Stimulated activated naive CD4-positive, alpha-beta T cell treated with Interleukin-2 at 50 U/mL for 16 hours (primary cell): ENCODE measurements at regions not wholly inside any gene's neighbourhood (a gene's known extent, or its start where the extent isn't known, plus 50 kb on each side); places are given as distances from the start of the nearest gene placed in this dataset.

Source experiments
- DNase-seq: peaks from one replicate; lab custom pipeline; 2025; lab: John Stamatoyannopoulos, UW

DNA sequence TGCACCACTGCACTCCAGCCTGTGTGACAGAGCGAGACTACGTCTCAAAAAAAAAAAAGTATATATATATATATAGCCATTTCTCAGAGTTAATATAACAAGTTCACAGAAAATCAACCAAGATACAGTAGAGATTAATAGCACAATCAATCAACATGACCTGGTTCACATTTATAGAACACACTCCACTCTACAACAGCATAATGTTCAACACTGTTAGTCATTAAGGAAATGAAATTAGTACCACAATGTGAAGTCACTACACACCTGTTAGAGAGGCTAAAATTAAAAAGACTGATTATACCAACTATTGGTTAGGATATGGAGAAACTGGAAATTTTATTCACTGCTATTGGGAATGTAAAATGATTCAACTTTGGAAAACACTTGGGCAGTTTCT is 387.7 kb downstream of the QKI start:
- DNase-seq = no peak

- DNase-seq = no peak
Observed at GRCh38 chr6:163797296-163797845, 382.9 kb downstream of the QKI start.

DNA sequence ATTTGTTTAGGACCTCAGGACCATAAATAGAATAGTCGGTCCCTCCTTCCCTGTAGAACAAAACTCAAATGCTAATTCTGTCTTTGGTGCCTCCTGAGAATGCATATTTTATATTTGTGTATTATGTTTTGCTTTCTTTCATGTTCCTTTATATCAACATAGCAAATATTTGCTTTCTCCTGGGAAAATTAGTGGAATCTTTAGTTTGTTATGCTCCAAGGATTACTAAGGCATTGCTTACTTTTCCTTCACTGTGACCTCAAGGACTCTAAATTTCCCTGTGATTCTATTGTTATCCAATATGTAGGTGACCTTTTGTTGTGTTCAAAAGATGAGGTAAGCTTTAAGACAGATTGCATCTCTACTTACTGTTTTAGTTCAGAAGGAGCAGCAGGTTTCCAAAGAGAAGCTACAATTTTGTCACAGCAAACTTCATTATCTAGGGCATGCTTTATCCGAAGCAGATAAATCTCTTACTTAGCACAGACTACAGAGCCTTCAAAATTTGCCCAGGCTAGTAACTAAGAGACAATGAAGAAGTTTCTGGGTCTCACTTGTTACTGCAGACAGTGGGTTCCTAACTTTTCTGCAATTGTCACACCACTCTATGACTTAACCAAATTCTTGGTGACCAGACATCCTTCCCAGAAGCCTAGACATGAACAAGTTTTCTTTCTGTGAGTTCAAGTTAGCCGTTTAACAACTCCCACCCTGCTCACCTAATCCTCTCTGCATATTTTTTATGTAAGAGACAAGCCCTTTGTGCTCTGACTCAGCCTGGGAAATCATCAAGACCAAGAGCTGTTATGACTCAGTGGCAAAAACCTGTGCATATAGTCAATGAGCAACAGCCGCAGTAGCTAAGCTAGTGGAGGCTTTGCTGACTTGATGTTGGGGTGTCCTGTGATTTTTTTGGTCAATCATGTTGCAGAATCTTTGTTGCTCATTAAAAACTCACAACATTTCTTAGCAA is 378.8 kb downstream of the QKI start:
- DNase-seq = no peak

DNA sequence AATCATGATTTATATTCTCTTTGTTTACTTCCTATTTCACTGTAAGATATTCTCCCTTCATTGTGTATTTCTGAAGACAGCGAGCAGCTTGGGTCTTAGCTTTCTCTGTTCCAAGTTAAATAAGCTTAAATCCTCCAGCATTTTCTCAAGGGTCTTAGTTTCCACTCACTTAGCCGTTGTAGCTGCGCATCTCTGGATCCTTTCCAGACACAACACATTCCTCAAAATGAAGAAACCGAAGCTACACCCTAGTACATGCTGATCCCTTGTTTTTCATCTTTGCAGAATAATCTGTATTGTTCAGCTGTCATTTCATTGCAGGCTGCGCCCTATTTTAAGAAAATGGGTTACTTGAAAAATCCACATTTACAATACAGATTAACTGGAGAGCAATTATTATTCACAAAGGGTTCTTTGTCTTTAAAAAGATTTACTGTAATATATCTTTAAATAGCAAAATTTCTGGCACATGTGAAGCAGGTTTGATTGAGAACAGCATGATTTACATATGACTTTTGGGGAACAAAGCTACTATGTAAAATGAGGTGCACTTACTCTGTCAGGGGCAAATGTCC is 375.8 kb downstream of the QKI start:
- DNase-seq = no peak

GRCh38 chr6:163789199-163789810 is 374.8 kb downstream of the QKI start:
- DNase-seq = no peak

DNA sequence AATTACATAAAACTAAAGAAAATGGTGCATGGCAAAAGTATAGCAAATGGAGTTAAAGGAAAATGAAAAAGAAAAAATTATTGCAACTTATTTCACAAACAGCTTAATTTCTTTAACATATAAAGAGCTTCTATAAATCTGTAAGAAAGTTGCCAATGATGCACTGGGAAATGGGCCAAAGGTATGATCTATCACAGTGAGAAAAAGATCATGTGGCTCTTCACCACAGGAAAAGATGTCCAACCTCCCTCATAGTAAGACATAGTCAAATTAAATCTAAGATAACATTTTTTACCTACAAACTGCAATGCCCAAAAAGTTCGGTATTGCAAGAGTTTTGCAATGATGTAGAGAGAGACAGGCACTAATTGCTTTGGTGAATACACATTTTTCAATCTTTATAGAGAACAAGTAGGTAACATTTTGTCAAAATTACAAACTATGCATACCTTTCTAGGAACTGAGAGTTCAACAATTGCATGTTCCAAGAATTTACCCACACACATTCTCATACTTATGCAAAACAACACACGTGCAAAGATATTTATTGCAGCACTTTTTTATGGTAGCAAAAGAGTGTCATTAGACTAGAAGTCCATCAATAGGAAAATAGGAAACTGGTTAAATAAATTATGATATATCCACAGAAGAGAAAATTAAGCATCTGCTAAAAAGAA is 372.6 kb downstream of the QKI start:
- DNase-seq = no peak

DNA sequence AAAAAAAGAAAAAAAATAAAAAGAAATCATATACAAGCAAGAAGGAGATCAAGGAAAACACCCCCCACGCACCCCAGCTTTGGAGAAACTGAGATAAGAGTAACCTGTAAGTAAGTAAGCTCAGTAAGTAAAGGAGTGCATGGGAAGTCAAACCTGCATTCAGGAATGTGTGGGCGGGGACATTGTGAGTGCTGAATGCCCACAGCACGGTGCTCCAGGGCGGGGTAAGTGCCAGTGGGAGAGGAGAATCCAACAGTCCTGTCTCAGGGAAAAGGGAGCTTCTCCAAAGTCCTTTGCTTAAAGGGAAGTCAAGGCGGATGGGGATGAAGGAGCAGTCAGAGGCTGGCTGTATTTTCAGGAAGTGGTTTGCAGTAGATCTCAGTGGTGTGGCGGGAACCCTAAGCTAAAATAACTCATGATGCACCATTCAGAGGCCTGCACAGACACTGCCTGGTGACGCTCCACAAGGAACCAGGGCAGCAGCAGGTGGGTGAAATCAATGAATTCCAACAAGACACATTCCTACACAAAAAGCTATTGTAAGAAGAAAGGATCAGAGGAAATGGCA is 368.0 kb downstream of the QKI start:
- DNase-seq = no peak

DNA sequence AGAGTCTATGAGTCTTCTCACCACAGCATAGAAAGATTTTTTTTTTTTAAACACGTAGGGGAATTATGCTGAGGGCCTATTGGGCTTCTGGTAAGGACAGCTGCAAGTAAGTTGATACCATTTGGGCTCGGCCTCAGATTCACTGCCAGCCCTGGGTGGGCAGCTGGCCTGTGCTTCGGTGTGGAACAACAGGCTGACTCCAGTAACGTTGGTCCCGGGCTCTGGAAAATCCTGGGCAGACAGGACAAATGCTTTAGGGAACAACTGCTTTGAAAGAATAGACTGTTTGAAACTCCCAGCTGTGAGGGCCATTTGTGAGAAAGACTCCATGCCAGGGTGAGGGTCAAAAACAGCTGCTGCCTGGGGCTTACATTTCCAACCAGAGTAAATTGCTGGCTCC is 366.5 kb downstream of the QKI start:
- DNase-seq = no peak

- no peak for DNase-seq
Observed at GRCh38 chr6:163779727-163780284, 365.3 kb downstream of the QKI start.

- no peak for DNase-seq
Observed at GRCh38 chr6:163777716-163778115, 363.2 kb downstream of the QKI start.

- no peak for DNase-seq
Observed at GRCh38 chr6:163776906-163777686, 362.6 kb downstream of the QKI start.

DNA sequence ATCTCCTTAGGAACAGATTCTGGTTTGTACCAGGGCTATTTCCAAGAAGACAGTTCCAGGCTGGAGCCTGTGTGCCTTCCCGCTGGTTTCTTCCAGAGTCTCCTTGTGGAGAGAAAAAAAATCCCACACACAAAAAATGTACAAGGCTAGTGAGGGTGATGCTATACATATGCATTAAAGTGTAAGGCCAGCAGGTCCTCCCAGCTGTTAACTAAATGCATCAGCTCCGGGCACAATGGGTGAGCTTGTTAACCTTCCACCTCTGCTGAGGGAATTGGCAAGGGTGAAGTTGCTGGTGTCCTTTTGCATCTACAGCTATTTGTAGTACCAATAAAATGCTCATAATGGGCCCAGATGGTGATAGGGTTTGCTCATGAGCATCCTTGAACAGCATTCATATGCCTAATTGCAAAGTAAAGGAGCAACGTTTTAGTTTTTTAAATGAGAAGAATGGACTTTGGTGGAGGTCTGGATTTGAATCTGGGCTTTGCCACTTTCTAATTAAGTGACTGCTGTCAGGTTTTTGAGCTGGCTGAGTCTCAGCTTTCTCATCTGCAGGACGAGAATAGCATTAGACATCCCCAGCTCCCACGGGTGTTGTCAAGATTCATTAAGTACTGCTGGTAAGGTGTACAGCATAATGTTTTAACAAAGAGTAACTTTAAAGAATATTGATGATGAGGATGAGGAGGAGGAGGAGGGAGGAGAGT is 361.8 kb downstream of the QKI start:
- DNase-seq = no peak

GRCh38 chr6:163775313-163775712 is 360.8 kb downstream of the QKI start:
- no peak for DNase-seq

- DNase-seq = no peak
Observed at GRCh38 chr6:163774485-163774884, 360.0 kb downstream of the QKI start.

- DNase-seq = no peak
Observed at GRCh38 chr6:163773646-163774045, 359.1 kb downstream of the QKI start.

DNA sequence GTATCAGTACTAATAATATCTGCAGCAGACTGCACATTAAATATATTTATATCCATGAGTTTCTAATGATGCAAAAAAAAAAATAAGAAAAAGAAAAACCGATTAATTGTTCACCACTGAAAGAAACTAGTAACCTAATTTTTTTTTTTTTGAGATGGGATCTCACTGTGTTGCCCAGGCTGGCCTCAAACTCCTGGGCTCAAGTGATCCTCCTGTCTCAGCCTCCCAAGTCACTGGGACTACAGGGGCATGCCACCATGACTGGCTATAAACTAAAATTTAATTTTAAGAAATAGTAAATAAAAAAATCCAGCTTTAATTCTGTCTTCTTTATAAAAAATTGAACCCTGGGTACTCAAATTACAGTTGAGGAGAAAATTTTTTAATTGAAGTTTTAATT is 358.2 kb downstream of the QKI start:
- no peak for DNase-seq

DNA sequence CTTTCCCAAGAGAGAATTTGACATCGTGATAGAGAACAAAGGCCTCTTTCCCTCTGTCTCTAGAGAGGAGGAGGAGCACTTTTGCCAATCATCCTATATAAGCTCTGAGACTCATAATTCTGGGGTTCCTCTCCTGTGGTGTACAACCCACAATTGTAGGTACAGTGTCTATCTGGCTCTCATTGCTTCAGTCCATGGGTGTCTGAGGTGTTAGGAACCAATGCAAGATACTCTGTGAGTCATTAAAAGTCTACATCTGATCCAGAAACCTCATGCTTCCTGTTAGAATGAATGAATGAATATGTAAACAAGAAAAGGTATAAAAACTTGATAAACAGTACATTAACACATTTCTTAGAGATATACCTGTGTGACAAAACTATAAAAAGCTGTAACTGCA is 356.7 kb downstream of the QKI start:
- DNase-seq = no peak

DNA sequence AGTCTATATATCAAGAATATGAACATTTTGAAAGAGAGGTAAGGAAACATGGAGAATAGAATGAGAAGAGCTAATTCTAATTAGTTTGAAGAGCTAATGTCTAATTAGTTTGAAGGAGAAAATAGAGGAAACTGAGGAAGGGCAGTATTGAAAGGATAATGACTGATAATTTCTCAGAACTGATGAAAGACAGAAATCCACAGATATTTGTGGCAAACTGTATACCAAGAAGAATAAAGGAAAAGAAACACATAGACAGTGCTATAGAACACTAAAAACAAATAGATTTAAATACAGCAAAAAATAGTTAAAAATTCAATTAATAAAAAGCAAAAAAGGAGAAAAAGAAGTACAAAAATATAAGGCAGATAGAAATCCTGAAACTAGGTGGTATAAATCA is 354.4 kb downstream of the QKI start:
- no peak for DNase-seq

DNA sequence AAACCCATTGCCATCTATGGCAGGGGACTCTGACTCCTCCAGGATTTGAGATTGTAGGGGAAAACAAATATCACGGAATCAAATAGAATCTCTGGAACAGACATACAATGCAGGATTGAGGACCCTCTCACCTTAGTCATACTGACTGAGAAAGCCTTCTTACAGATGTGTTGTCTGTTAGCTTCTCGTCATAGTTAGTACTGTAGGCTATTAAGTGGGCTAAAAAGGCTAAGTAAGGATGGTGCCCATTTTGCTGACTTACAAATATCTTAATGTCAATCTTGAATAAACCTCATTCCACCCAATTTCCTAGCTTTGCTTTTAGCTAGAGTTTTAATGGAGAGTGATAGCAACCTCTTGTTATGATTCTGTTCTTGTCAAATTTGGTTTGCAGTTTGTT is 352.4 kb downstream of the QKI start:
- no peak for DNase-seq

- DNase-seq = no peak
Observed at GRCh38 chr6:163765335-163765734, 350.8 kb downstream of the QKI start.
